RWPE2 (cell line): ENCODE measurements at regions not wholly inside any gene's neighbourhood (a gene's known extent, or its start where the extent isn't known, plus 50 kb on each side); places are given as distances from the start of the nearest gene placed in this dataset.

Source experiments
- ATAC-seq: fragments of 200-7000 bp; cut with Tn5 transposase; 3 replicates; pipeline ENCODE4 v1.9.1; 2021; ENCODE audit warnings: low read depth
- DNase-seq: peaks from one replicate; pipeline ENCODE4 v3.0.0-alpha.2; 2020; ENCODE audit warnings: low spot score
- H3K27ac ChIP-seq: fragments of 450-650 bp; 2 replicates; pipeline ENCODE4 v1.5.1; 2017; ENCODE audit warnings: mild to moderate bottlenecking; ENCODE audit not compliant: poor library complexity, severe bottlenecking
- H3K27me3 ChIP-seq: fragments of 250-450 bp; sonication (Bioruptor Pico); 2 replicates; pipeline ENCODE4 v1.5.1; 2021; ENCODE audit warnings: mild to moderate bottlenecking, moderate library complexity; ENCODE audit not compliant: insufficient read depth, poor library complexity, severe bottlenecking
- H3K36me3 ChIP-seq: fragments of 250-450 bp; sonication (Bioruptor Pico); 2 replicates; pipeline ENCODE4 v1.5.1; 2020; ENCODE audit warnings: low read depth, mild to moderate bottlenecking, moderate library complexity
- H3K4me1 ChIP-seq: fragments of 250-450 bp; sonication (Bioruptor Pico); 2 replicates; pipeline ENCODE4 v1.5.1; 2021; ENCODE audit warnings: mild to moderate bottlenecking, moderate library complexity; ENCODE audit not compliant: insufficient read depth, poor library complexity, severe bottlenecking
- H3K4me3 ChIP-seq: fragments of 250-450 bp; sonication (Bioruptor Pico); 2 replicates; pipeline ENCODE4 v1.5.1; 2021; ENCODE audit warnings: mild to moderate bottlenecking, moderate library complexity; ENCODE audit not compliant: severe bottlenecking
- H3K9me3 ChIP-seq: fragments of 250-450 bp; sonication (Bioruptor Pico); 2 replicates; pipeline ENCODE4 v1.5.1; 2021; ENCODE audit warnings: mild to moderate bottlenecking, moderate library complexity; ENCODE audit not compliant: severe bottlenecking
- TF ChIP-seq, protein P1 (sequence below): fragments of 450-650 bp; IDR thresholded peaks from one replicate; pipeline ENCODE4 v1.5.1; 2017; ENCODE audit warnings: mild to moderate bottlenecking, moderate library complexity; ENCODE audit not compliant: poor library complexity, severe bottlenecking

DNA sequence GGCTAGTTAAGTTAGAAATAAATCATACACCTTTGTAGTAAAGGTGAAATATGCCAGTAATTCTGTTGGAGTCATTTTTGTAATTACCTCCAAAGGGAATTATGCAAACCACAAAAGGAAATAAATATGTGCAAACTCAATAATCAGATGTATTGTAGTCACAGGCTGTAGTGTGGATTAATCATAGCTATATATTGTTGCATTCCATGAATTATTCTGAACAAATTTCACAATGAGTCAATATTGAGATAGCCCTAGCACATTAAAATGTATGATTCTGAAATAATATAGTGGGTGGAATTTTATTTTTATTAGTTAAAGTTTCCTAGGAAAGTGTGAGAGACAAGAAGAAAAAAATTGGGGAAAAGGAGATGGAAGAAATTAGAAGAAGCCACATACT, 790.5 kb upstream of the PCDH20 start:
- no peak overlapping the region for H3K4me3 ChIP-seq
- H3K27ac ChIP-seq: no peak overlapping the region
- no peaks in the 10 kb centered on the region for H3K27me3 ChIP-seq
- ATAC-seq (peak; percentile 89), DNase-seq (no peak)
- TF ChIP-seq, protein P1, sequence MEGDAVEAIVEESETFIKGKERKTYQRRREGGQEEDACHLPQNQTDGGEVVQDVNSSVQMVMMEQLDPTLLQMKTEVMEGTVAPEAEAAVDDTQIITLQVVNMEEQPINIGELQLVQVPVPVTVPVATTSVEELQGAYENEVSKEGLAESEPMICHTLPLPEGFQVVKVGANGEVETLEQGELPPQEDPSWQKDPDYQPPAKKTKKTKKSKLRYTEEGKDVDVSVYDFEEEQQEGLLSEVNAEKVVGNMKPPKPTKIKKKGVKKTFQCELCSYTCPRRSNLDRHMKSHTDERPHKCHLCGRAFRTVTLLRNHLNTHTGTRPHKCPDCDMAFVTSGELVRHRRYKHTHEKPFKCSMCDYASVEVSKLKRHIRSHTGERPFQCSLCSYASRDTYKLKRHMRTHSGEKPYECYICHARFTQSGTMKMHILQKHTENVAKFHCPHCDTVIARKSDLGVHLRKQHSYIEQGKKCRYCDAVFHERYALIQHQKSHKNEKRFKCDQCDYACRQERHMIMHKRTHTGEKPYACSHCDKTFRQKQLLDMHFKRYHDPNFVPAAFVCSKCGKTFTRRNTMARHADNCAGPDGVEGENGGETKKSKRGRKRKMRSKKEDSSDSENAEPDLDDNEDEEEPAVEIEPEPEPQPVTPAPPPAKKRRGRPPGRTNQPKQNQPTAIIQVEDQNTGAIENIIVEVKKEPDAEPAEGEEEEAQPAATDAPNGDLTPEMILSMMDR: no peak
- H3K9me3 ChIP-seq: no peaks in the 10 kb centered on the region
- peaks cover 12% of the 10 kb centered on the region for H3K4me1 ChIP-seq
- H3K36me3 ChIP-seq: no peaks in the 10 kb centered on the region

DNA sequence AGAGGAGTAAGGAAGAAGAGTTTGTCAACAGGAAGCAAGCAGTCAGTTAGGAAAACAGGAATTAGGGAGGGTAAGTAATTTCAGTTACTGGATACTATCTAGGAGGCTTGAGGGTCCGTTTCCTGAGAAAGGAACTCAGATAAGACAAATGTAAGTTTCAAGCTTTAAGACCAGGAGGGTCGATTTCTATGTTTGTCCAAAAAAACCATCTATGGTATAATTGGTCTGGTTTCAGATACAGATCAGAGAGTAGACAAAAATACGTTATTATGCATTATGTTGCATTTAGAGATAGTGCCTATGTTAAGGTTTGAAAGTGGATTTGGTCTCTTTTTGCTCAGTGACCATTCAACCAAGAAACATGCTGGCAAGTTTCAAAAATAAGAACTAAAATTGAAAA, 789.6 kb upstream of the PCDH20 start:
- Histone ChIP-seq H3K4me3 (no peak overlapping the region), H3K9me3 (no peaks in the 10 kb centered on the region), H3K36me3 (no peaks in the 10 kb centered on the region), H3K27me3 (no peaks in the 10 kb centered on the region), H3K4me1 (peaks cover 12% of the 10 kb centered on the region), H3K27ac (no peak overlapping the region)
- TF ChIP-seq, protein P1: no peak
- ATAC-seq (no peak), DNase-seq (no peak)

DNA sequence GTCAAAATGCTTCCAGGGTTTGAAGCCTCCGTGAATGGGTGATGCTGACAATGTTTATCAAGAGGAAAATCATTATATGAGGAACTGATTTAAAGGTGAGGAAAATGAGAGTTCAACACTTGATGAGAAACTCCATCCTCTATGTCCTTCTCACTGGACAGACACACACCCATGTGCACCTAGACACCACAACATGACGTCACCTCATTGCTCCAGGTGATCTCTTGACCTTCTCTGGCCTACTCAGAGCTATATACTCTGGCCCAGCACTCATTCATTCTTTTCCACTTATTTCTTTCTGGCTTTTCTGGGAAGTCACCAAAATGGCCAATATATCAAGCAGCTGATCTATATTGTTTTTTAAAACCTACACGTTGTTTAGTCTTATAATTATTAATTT, 778.7 kb upstream of the PCDH20 start:
- TF ChIP-seq, protein P1: no peak
- DNase-seq: no peak
- Histone ChIP-seq H3K4me3 (no peak overlapping the region), H3K9me3 (no peaks in the 10 kb centered on the region), H3K27me3 (no peaks in the 10 kb centered on the region), H3K36me3 (no peaks in the 10 kb centered on the region), H3K27ac (no peak overlapping the region), H3K4me1 (peaks cover 6% of the 10 kb centered on the region)
- peak; percentile 57 for ATAC-seq

DNA sequence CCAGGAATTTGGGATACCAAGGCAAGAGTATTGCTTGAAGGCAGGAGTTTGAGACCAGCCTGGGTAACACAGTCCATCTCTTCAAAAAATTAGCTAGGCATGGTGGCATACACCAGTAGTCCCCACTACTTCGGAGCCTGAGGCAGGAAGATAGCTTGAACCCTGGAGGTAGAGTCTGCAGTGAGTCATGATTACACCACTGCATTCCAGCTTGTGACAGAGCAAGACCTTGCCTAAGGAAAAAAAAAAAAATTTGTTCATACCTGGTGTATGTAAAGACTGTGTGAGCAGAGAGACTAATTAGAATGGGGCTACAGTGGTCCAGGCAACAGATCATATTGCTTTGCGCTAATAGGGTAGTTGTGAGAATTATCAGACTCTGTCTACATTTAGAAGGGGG, 778.3 kb upstream of the PCDH20 start:
- Histone ChIP-seq H3K27me3 (no peaks in the 10 kb centered on the region), H3K9me3 (no peaks in the 10 kb centered on the region), H3K36me3 (no peaks in the 10 kb centered on the region), H3K27ac (no peak overlapping the region), H3K4me3 (no peak overlapping the region), H3K4me1 (peaks cover 6% of the 10 kb centered on the region)
- DNase-seq: no peak
- TF ChIP-seq, protein P1: no peak
- peak; percentile 85 for ATAC-seq

DNA sequence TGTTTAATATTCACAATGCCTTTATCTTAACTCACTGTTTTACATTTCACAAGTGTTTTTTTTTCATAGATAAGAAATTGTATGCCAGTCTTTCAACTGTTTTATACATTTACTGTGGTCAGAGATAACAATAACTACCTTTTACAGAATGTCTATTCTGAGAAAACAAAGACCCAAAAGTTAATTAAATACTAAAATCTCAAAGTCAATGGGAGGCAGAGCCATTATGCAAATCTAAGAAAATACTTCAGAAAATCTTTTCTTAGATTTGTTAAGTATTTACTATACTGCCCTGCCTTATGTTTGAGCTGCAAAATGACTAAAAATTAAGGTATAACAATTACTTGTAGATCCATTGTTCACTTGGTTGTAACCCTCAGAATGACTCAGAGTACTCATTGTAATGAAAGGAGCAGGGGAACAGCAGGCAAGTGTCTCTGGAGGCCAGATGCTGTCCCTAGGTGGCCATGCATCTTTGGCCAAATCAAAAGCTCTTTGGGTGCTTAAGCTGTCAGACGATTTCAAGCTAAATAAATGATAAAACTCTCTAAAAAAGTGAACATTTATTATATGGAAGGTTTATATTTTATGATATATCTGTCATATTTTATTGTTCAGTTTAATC, 770.1 kb upstream of the PCDH20 start:
- Histone ChIP-seq H3K27ac (no peak overlapping the region), H3K4me1 (no peaks in the 10 kb centered on the region), H3K36me3 (no peaks in the 10 kb centered on the region), H3K4me3 (no peak overlapping the region), H3K27me3 (no peaks in the 10 kb centered on the region), H3K9me3 (no peaks in the 10 kb centered on the region)
- ATAC-seq (no peak), DNase-seq (no peak)
- TF ChIP-seq, protein P1: no peak
